ENCODE measurements at regions not wholly inside any gene's neighbourhood (a gene's known extent, or its start where the extent isn't known, plus 50 kb on each side); places are given as distances from the start of the nearest gene placed in this dataset.

DNA sequence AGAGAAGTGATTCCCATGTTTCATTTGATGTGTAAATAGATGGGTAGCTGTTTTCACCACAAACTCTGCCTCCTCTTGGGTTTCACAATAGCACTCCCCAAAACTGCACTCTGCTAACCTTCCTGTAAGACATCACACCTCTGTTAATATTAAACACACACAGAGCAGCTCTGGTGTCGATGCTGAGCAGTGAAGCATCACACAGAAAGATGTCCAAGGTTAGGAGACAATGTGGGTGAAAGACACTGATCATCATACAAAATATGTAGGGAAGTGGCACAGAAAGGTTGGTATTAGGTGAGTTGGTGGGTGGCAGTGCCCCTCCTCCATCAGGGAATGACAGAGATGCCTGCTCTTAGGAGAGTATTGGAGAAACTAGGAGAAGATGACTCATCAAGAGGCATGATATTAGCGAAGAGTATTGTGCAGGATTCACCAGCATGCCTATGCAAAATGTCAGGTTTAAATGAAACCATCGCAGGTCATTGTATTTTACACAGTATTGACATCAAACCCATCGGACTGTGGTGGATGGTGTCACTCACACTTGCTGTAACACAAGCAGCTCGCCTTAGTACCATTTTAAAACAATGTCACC lies 199.7 kb downstream of the TBXT start:
- Histone ChIP-seq H3K27ac (ENCODE audit: extremely low read depth, low read depth, low read length) (no peak overlapping the region), H3K9me3 (ENCODE audit: control insufficient read depth, insufficient read depth, low read depth, low read length) (no peaks in the 10 kb centered on the region), H3K36me3 (ENCODE audit: control insufficient read depth in 2 of 2, insufficient read depth in 1 of 2, low read length in 2 of 2) (no peaks in the 10 kb centered on the region), H3K4me1 (ENCODE audit: control insufficient read depth, insufficient read depth, low read length) (no peaks in the 10 kb centered on the region), H3K4me3 (ENCODE audit: low read depth, low read length) (no peak overlapping the region)
- CTCF ChIA-PET: interaction anchor here (0.7 kb wide), 1 partner anchor 44 kb away, joined by 3 read pairs; no protein-coding TSS in a partner anchor
- TF ChIP-seq ZNF701 (tag by site-specific recombination; IDR thresholded peaks at IDR 0.05) (no peak), ZNF610 (tag by site-specific recombination; IDR thresholded peaks at IDR 0.05; ENCODE audit: borderline replicate concordance) (no peak), ZBTB17 (tag by site-specific recombination; IDR thresholded peaks at IDR 0.05) (peak; percentile 57), KLF7 (tag by site-specific recombination; IDR thresholded peaks at IDR 0.05; ENCODE audit: borderline replicate concordance) (no peak), ZNF274 (IDR thresholded peaks at IDR 0.05; ENCODE audit: low read length) (no peak), ZNF274 (tag by site-specific recombination; IDR thresholded peaks at IDR 0.05; ENCODE audit: borderline replicate concordance) (no peak), ZNF791 (tag by site-specific recombination; IDR thresholded peaks at IDR 0.05) (no peak)
- TF ChIP-seq, protein P1, sequence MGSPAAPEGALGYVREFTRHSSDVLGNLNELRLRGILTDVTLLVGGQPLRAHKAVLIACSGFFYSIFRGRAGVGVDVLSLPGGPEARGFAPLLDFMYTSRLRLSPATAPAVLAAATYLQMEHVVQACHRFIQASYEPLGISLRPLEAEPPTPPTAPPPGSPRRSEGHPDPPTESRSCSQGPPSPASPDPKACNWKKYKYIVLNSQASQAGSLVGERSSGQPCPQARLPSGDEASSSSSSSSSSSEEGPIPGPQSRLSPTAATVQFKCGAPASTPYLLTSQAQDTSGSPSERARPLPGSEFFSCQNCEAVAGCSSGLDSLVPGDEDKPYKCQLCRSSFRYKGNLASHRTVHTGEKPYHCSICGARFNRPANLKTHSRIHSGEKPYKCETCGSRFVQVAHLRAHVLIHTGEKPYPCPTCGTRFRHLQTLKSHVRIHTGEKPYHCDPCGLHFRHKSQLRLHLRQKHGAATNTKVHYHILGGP (tag by site-specific recombination; IDR thresholded peaks at IDR 0.05): no peak
- POLR2A ChIA-PET: no interaction called here

DNA sequence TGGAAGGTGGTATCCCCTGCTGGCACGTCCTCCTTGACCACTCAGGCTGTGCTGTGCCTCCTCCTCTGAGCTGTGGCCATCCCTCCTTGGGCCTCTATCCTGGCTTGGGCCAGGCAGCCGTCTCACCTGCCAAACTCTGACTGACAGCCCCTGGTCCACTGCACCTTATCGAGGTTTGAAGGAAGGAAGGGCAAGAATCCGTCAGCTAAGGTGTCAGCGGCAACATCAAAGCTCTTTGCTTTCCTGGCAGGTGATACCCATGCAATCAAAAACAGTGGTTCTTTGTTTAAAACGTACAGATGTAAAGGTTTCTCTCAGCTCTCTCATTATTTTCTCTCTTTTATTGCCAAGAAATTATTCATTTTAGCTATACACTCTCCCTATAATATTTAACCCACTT lies 203.9 kb downstream of the TBXT start:
- H3K36me3 ChIP-seq (ENCODE audit: control insufficient read depth in 2 of 2, insufficient read depth in 1 of 2, low read length in 2 of 2): no peaks in the 10 kb centered on the region
- no peaks in the 10 kb centered on the region for H3K9me3 ChIP-seq (ENCODE audit: control insufficient read depth, insufficient read depth, low read depth, low read length)
- H3K4me1 ChIP-seq (ENCODE audit: control insufficient read depth, insufficient read depth, low read length): no peaks in the 10 kb centered on the region
- TF ChIP-seq ZNF133 (tag by site-specific recombination; IDR thresholded peaks at IDR 0.05) (no peak), ZNF24 (tag by site-specific recombination; IDR thresholded peaks at IDR 0.05) (no peak), ZSCAN16 (tag by site-specific recombination; IDR thresholded peaks at IDR 0.05) (no peak), MYNN (tag by site-specific recombination; IDR thresholded peaks at IDR 0.05; ENCODE audit: borderline replicate concordance) (no peak), SETDB1 (IDR thresholded peaks at IDR 0.05; ENCODE audit: insufficient read length, low read length) (no peak), MEIS1 (CRISPR knock-in tag; IDR thresholded peaks at IDR 0.05; ENCODE audit: borderline replicate concordance) (no peak)
- POLR2A ChIA-PET: no interaction called here
- no peak overlapping the region for H3K27ac ChIP-seq (ENCODE audit: extremely low read depth, low read depth, low read length)
- no peak overlapping the region for H3K4me3 ChIP-seq (ENCODE audit: low read depth, low read length)
- CTCF ChIA-PET: interaction anchor here (0.6 to 0.7 kb wide), 2 partner anchors 17 to 143 kb away, joined by 3 read pairs; no protein-coding TSS in a partner anchor

DNA sequence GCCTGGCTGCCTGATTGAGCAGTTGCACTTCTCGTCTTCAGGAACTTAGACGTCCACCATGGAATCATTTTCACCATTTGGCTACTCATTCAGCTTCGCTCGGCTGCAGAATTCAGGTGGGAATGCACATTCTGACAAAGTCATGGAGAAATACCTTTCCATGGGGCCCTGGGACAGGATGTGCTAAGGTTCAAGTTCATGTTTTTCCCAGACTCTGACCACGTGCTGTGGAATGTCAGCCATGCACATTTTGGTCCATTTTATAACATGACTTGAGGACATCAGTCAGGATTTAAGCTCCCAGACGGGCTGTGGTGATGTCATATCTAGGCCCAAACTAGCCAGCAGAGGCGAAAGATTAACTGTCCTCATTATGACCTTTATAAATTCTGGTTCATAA lies 205.3 kb downstream of the TBXT start:
- no peaks in the 10 kb centered on the region for H3K9me3 ChIP-seq (ENCODE audit: control insufficient read depth, insufficient read depth, low read depth, low read length)
- no peak overlapping the region for H3K27ac ChIP-seq (ENCODE audit: extremely low read depth, low read depth, low read length)
- H3K4me3 ChIP-seq (ENCODE audit: low read depth, low read length): no peak overlapping the region
- CTCF ChIA-PET: interaction anchor here (0.6 kb wide), 1 partner anchor 455 kb away, joined by 4 read pairs; no protein-coding TSS in a partner anchor
- POLR2A ChIA-PET: no interaction called here
- H3K36me3 ChIP-seq (ENCODE audit: control insufficient read depth in 2 of 2, insufficient read depth in 1 of 2, low read length in 2 of 2): no peaks in the 10 kb centered on the region
- H3K4me1 ChIP-seq (ENCODE audit: control insufficient read depth, insufficient read depth, low read length): no peaks in the 10 kb centered on the region
- TF ChIP-seq ZNF473 (tag by site-specific recombination; IDR thresholded peaks at IDR 0.05): no peak
- TF ChIP-seq ZNF366 (tag by site-specific recombination; conservative IDR thresholded peaks at IDR 0.05): no peak
- TF ChIP-seq ZNF549 (tag by site-specific recombination; IDR thresholded peaks at IDR 0.05): no peak
- no peak for TF ChIP-seq ZNF654 (tag by site-specific recombination; IDR thresholded peaks at IDR 0.05; ENCODE audit: low read depth)
- TF ChIP-seq ZNF121 (tag by site-specific recombination; IDR thresholded peaks at IDR 0.05): no peak
- TF ChIP-seq ZNF138 (tag by site-specific recombination; IDR thresholded peaks at IDR 0.05; ENCODE audit: borderline replicate concordance): no peak
- no peak for TF ChIP-seq ZNF2 (tag by site-specific recombination; IDR thresholded peaks at IDR 0.05)
- no peak for TF ChIP-seq ZNF37A (tag by site-specific recombination; IDR thresholded peaks at IDR 0.05)
- no peak for TF ChIP-seq ZNF16 (tag by site-specific recombination; IDR thresholded peaks at IDR 0.05; ENCODE audit: low read depth)
- no peak for TF ChIP-seq ZNF521 (tag by site-specific recombination; IDR thresholded peaks at IDR 0.05)
- TF ChIP-seq, protein P2, sequence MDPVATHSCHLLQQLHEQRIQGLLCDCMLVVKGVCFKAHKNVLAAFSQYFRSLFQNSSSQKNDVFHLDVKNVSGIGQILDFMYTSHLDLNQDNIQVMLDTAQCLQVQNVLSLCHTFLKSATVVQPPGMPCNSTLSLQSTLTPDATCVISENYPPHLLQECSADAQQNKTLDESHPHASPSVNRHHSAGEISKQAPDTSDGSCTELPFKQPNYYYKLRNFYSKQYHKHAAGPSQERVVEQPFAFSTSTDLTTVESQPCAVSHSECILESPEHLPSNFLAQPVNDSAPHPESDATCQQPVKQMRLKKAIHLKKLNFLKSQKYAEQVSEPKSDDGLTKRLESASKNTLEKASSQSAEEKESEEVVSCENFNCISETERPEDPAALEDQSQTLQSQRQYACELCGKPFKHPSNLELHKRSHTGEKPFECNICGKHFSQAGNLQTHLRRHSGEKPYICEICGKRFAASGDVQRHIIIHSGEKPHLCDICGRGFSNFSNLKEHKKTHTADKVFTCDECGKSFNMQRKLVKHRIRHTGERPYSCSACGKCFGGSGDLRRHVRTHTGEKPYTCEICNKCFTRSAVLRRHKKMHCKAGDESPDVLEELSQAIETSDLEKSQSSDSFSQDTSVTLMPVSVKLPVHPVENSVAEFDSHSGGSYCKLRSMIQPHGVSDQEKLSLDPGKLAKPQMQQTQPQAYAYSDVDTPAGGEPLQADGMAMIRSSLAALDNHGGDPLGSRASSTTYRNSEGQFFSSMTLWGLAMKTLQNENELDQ (tag by site-specific recombination; IDR thresholded peaks at IDR 0.05; ENCODE audit: low read depth): no peak
- no peak for TF ChIP-seq ZNF555 (tag by site-specific recombination; conservative IDR thresholded peaks at IDR 0.05)
- TF ChIP-seq TRIM28 (IDR thresholded peaks at IDR 0.05; ENCODE audit: borderline replicate concordance, low read length): no peak
- TF ChIP-seq, protein P3, sequence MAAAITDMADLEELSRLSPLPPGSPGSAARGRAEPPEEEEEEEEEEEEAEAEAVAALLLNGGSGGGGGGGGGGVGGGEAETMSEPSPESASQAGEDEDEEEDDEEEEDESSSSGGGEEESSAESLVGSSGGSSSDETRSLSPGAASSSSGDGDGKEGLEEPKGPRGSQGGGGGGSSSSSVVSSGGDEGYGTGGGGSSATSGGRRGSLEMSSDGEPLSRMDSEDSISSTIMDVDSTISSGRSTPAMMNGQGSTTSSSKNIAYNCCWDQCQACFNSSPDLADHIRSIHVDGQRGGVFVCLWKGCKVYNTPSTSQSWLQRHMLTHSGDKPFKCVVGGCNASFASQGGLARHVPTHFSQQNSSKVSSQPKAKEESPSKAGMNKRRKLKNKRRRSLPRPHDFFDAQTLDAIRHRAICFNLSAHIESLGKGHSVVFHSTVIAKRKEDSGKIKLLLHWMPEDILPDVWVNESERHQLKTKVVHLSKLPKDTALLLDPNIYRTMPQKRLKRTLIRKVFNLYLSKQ (tag by site-specific recombination; IDR thresholded peaks at IDR 0.05; ENCODE audit: borderline replicate concordance): no peak
- no peak for TF ChIP-seq ZNF585B (tag by site-specific recombination; IDR thresholded peaks at IDR 0.05)

Measured in HEK293 (cell line).